Peyer's patch (tissue), 4 donors: ENCODE measurements at regions not wholly inside any gene's neighbourhood (a gene's known extent, or its start where the extent isn't known, plus 50 kb on each side); places are given as distances from the start of the nearest gene placed in this dataset.

Experiments used
- DNase-seq, 3 donors: peaks; one replicate each; pipeline ENCODE4 v3.0.0-alpha.2; 2017 to 2019
- H3K27ac ChIP-seq, 4 donors: fragments of 200-600 bp; sonication (generic); one replicate each; pipeline ENCODE4 v1.5.1; 2016 to 2019
- H3K27me3 ChIP-seq, 2 donors: fragments of 200-600 bp; sonication (generic); one replicate each; pipeline ENCODE4 v1.5.1; 2019
- H3K36me3 ChIP-seq, 3 donors: fragments of 200-600 bp; sonication (generic); one replicate each; pipeline ENCODE4 v1.5.1; 2016 to 2019
- H3K4me1 ChIP-seq, 4 donors: fragments of 200-600 bp; sonication (generic); one replicate each; pipeline ENCODE4 v1.5.1; 2016 to 2019
- H3K4me3 ChIP-seq, 4 donors: fragments of 200-600 bp; sonication (generic); 1 replicate in 3 of 4; 2 replicates in 1 of 4; pipeline ENCODE4 v1.5.1; 2016 to 2019; ENCODE audit warnings: mild to moderate bottlenecking in 1 of 4
- H3K9me3 ChIP-seq, 4 donors: fragments of 200-600 bp; sonication (generic); one replicate each; pipeline ENCODE4 v1.5.1; 2016 to 2019; ENCODE audit warnings: mild to moderate bottlenecking in 1 of 4
- CTCF ChIP-seq, 6 experiments: fragments of 450-650 bp in 4 of 6; fragments of 200-600 bp in 2 of 6; sonication (generic) in 1 of 6; IDR thresholded peaks; one replicate each; pipeline ENCODE4 v1.5.1; 2017 to 2019; ENCODE audit warnings: antibody characterized with exemption in 6 of 6, mild to moderate bottlenecking in 3 of 6, moderate library complexity in 1 of 6
- POLR2A ChIP-seq, 2 donors: fragments of 450-650 bp; IDR thresholded peaks; one replicate each; pipeline ENCODE4 v1.5.1; 2017; ENCODE audit warnings: antibody characterized with exemption in 2 of 2, mild to moderate bottlenecking in 2 of 2, moderate library complexity in 2 of 2

- Histone ChIP-seq H3K9me3 (no peaks in the 10 kb centered on the region), H3K4me1 (no peaks in the 10 kb centered on the region), H3K27me3 (no peaks in the 10 kb centered on the region), H3K27ac (no peak overlapping the region), H3K4me3 (no peak overlapping the region), H3K36me3 (no peaks in the 10 kb centered on the region)
- no peak for TF ChIP-seq CTCF (IDR thresholded peaks at IDR 0.05)
- no peak for TF ChIP-seq POLR2A (IDR thresholded peaks at IDR 0.05)
- no peak for DNase-seq
Observed at GRCh38 chr20:51265361-51265760, 242.5 kb upstream of the KCNG1 start.

DNA sequence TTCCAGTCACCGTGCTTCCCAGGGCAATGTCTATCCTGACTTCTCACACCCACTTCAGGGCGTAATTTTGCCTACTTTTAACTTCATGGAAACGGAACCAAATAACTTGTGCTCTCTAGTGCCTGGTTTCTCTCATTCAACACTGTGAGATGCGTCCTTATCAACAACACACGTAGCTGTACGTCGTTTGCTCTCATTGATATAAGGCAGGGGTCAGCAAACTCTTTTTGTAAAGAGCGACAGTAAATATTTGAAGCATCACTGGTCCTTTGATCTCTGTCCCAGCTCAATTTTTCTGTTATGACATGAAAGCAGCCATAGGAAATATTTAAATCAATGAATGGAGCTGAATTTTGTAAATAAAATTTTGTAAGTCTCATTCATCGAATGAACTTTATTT is 239.3 kb upstream of the KCNG1 start:
- no peak for DNase-seq
- Histone ChIP-seq H3K36me3 (no peaks in the 10 kb centered on the region), H3K4me3 (no peak overlapping the region), H3K27ac (no peak overlapping the region), H3K4me1 (no peaks in the 10 kb centered on the region), H3K9me3 (no peaks in the 10 kb centered on the region), H3K27me3 (no peaks in the 10 kb centered on the region)
- no peak for TF ChIP-seq CTCF (IDR thresholded peaks at IDR 0.05)
- TF ChIP-seq POLR2A (IDR thresholded peaks at IDR 0.05): no peak

- DNase-seq: no peak
- no peaks in the 10 kb centered on the region for H3K27me3 ChIP-seq
- H3K27ac ChIP-seq: no peak overlapping the region
- no peak overlapping the region for H3K4me3 ChIP-seq
- H3K4me1 ChIP-seq: no peaks in the 10 kb centered on the region
- no peak for TF ChIP-seq POLR2A (IDR thresholded peaks at IDR 0.05)
- no peak for TF ChIP-seq CTCF (IDR thresholded peaks at IDR 0.05)
- no peaks in the 10 kb centered on the region for H3K9me3 ChIP-seq
- no peaks in the 10 kb centered on the region for H3K36me3 ChIP-seq
Observed at GRCh38 chr20:51259455-51259854, 236.5 kb upstream of the KCNG1 start.

GRCh38 chr20:51258582-51259165 is 235.8 kb upstream of the KCNG1 start:
- TF ChIP-seq CTCF (IDR thresholded peaks at IDR 0.05) (no peak), POLR2A (IDR thresholded peaks at IDR 0.05) (no peak)
- Histone ChIP-seq H3K9me3 (no peaks in the 10 kb centered on the region), H3K36me3 (no peaks in the 10 kb centered on the region), H3K4me1 (no peaks in the 10 kb centered on the region), H3K27ac (no peak overlapping the region), H3K27me3 (no peaks in the 10 kb centered on the region), H3K4me3 (no peak overlapping the region)
- DNase-seq: no peak

GRCh38 chr20:51255417-51255816 is 232.5 kb upstream of the KCNG1 start:
- no peak overlapping the region for H3K4me3 ChIP-seq

More at GRCh38 chr20:51255417-51255816, 232.5 kb upstream of the KCNG1 start:
- TF ChIP-seq POLR2A (IDR thresholded peaks at IDR 0.05): no peak
- no peak for TF ChIP-seq CTCF (IDR thresholded peaks at IDR 0.05)
- no peaks in the 10 kb centered on the region for H3K4me1 ChIP-seq
- no peak for DNase-seq
- H3K27me3 ChIP-seq: no peaks in the 10 kb centered on the region
- H3K9me3 ChIP-seq: no peaks in the 10 kb centered on the region
- no peak overlapping the region for H3K27ac ChIP-seq
- no peaks in the 10 kb centered on the region for H3K36me3 ChIP-seq
